ENCODE measurements at regions not wholly inside any gene's neighbourhood (a gene's known extent, or its start where the extent isn't known, plus 50 kb on each side); places are given as distances from the start of the nearest gene placed in this dataset.

GRCh38 chr10:120641695-120642094 is 184.7 kb downstream of the PLPP4 start:
- peak; percentile 73 for TF ChIP-seq GATA3 (IDR thresholded peaks at IDR 0.05; ENCODE audit: low read depth, low read length)
- peak; percentile 70 for TF ChIP-seq GATA2 (IDR thresholded peaks at IDR 0.05; ENCODE audit: low read depth, low read length)

- TF ChIP-seq GATA2 (IDR thresholded peaks at IDR 0.05; ENCODE audit: low read depth, low read length) (no peak), GATA3 (IDR thresholded peaks at IDR 0.05; ENCODE audit: low read depth, low read length) (no peak)
Measured at GRCh38 chr10:120643351-120643750, 186.3 kb downstream of the PLPP4 start.

GRCh38 chr10:120644556-120645410 is 187.8 kb downstream of the PLPP4 start:
- no peak for TF ChIP-seq GATA2 (IDR thresholded peaks at IDR 0.05; ENCODE audit: low read depth, low read length)
- TF ChIP-seq GATA3 (IDR thresholded peaks at IDR 0.05; ENCODE audit: low read depth, low read length), result no peak

- peak; percentile 37 for TF ChIP-seq GATA2 (IDR thresholded peaks at IDR 0.05; ENCODE audit: low read depth, low read length)
- TF ChIP-seq GATA3 (IDR thresholded peaks at IDR 0.05; ENCODE audit: low read depth, low read length), result no peak
Measured at GRCh38 chr10:120646159-120646732, 189.2 kb downstream of the PLPP4 start.

GRCh38 chr10:120646738-120647456 is 189.9 kb downstream of the PLPP4 start:
- TF ChIP-seq GATA2 (IDR thresholded peaks at IDR 0.05; ENCODE audit: low read depth, low read length) (peak; percentile 69; the same call in 1 of the 2 replicates), GATA3 (IDR thresholded peaks at IDR 0.05; ENCODE audit: low read depth, low read length) (peak; percentile 72)

- TF ChIP-seq GATA2 (IDR thresholded peaks at IDR 0.05; ENCODE audit: low read depth, low read length), result no peak
- TF ChIP-seq GATA3 (IDR thresholded peaks at IDR 0.05; ENCODE audit: low read depth, low read length), result no peak
Measured at GRCh38 chr10:120650705-120651399, 193.8 kb downstream of the PLPP4 start.

GRCh38 chr10:120656107-120656506 is 195.1 kb upstream of the WDR11 start:
- TF ChIP-seq GATA3 (IDR thresholded peaks at IDR 0.05; ENCODE audit: low read depth, low read length) (no peak), GATA2 (IDR thresholded peaks at IDR 0.05; ENCODE audit: low read depth, low read length) (no peak)

- TF ChIP-seq GATA2 (IDR thresholded peaks at IDR 0.05; ENCODE audit: low read depth, low read length) (no peak), GATA3 (IDR thresholded peaks at IDR 0.05; ENCODE audit: low read depth, low read length) (no peak)
Measured at GRCh38 chr10:120657371-120657770, 193.8 kb upstream of the WDR11 start.

GRCh38 chr10:120658943-120659885 is 191.9 kb upstream of the WDR11 start:
- TF ChIP-seq GATA3 (IDR thresholded peaks at IDR 0.05; ENCODE audit: low read depth, low read length), result no peak
- TF ChIP-seq GATA2 (IDR thresholded peaks at IDR 0.05; ENCODE audit: low read depth, low read length), result no peak

- no peak for TF ChIP-seq GATA3 (IDR thresholded peaks at IDR 0.05; ENCODE audit: low read depth, low read length)
- no peak for TF ChIP-seq GATA2 (IDR thresholded peaks at IDR 0.05; ENCODE audit: low read depth, low read length)
Measured at GRCh38 chr10:120666308-120666707, 184.9 kb upstream of the WDR11 start.

- TF ChIP-seq GATA2 (IDR thresholded peaks at IDR 0.05; ENCODE audit: low read depth, low read length) (no peak), GATA3 (IDR thresholded peaks at IDR 0.05; ENCODE audit: low read depth, low read length) (no peak)
Measured at GRCh38 chr10:120667276-120667675, 183.9 kb upstream of the WDR11 start.

GRCh38 chr10:120671491-120671890 is 179.7 kb upstream of the WDR11 start:
- TF ChIP-seq GATA3 (IDR thresholded peaks at IDR 0.05; ENCODE audit: low read depth, low read length) (no peak), GATA2 (IDR thresholded peaks at IDR 0.05; ENCODE audit: low read depth, low read length) (no peak)

GRCh38 chr10:120683454-120683853 is 167.7 kb upstream of the WDR11 start:
- TF ChIP-seq GATA3 (IDR thresholded peaks at IDR 0.05; ENCODE audit: low read depth, low read length) (no peak), GATA2 (IDR thresholded peaks at IDR 0.05; ENCODE audit: low read depth, low read length) (no peak)

All from SH-SY5Y (cell line).